ENCODE measurements at regions not wholly inside any gene's neighbourhood (a gene's known extent, or its start where the extent isn't known, plus 50 kb on each side); places are given as distances from the start of the nearest gene placed in this dataset.

DNA sequence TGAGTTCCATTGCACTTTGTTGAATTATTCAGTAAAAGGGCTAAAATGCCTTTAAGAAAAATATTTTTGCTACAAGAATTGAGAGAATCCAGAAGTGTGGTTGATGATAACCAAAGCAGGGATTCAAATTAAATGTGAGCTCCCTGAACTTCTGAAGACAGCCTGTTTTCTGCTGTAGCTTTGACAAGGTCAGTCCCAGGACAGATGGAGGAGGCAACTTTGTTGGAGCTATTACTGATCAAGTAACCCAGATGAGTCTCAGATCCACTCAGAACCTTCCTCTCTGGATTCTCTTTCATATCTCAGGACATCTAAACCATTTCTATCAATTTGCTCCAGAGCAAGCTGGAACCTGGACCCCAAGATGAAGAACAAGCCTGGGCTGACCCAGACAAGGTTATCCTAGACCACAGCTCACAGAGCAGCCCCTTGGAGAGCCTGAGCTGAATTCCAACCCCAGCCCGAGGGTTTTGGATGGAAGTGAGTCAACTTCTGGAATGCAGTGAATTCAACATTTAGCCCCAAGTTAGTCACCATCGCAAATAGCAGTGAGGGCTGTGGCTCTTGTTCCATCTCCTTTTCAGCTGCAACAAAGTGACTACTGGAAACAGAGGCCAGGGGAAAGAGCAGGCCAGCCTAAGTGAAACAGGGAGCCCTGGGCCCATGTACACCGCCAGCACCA, 137.8 kb upstream of the TSC22D1 start:
- TF ChIP-seq, protein P1, sequence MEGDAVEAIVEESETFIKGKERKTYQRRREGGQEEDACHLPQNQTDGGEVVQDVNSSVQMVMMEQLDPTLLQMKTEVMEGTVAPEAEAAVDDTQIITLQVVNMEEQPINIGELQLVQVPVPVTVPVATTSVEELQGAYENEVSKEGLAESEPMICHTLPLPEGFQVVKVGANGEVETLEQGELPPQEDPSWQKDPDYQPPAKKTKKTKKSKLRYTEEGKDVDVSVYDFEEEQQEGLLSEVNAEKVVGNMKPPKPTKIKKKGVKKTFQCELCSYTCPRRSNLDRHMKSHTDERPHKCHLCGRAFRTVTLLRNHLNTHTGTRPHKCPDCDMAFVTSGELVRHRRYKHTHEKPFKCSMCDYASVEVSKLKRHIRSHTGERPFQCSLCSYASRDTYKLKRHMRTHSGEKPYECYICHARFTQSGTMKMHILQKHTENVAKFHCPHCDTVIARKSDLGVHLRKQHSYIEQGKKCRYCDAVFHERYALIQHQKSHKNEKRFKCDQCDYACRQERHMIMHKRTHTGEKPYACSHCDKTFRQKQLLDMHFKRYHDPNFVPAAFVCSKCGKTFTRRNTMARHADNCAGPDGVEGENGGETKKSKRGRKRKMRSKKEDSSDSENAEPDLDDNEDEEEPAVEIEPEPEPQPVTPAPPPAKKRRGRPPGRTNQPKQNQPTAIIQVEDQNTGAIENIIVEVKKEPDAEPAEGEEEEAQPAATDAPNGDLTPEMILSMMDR (IDR thresholded peaks at IDR 0.05; ENCODE audit: extremely low read depth in 1 of 2, insufficient read depth in 1 of 2, low read depth in 1 of 2, low read length in 2 of 2): no peak
- TF ChIP-seq POLR2A (IDR thresholded peaks at IDR 0.05; ENCODE audit: low read depth, low read length): no peak
- TF ChIP-seq, protein P2, sequence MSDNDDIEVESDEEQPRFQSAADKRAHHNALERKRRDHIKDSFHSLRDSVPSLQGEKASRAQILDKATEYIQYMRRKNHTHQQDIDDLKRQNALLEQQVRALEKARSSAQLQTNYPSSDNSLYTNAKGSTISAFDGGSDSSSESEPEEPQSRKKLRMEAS (IDR thresholded peaks at IDR 0.05; ENCODE audit: insufficient read depth, insufficient read length): no peak
- TF ChIP-seq EZH2 (IDR thresholded peaks at IDR 0.05; ENCODE audit: borderline replicate concordance, low read depth, low read length, severe bottlenecking): no peak
- TF ChIP-seq POLR2AphosphoS5 (IDR thresholded peaks at IDR 0.05; ENCODE audit: insufficient read depth, low read depth, low read length): peak; percentile 78
- TF ChIP-seq GATA2 (IDR thresholded peaks at IDR 0.05; ENCODE audit: insufficient read depth, insufficient read length, low read depth, low read length): peak; percentile 20
- TF ChIP-seq JUN (IDR thresholded peaks at IDR 0.05; ENCODE audit: borderline replicate concordance, insufficient read depth, insufficient read length, low read depth): peak; percentile 88
